GM18520 (cell line): ENCODE measurements at regions not wholly inside any gene's neighbourhood (a gene's known extent, or its start where the extent isn't known, plus 50 kb on each side); places are given as distances from the start of the nearest gene placed in this dataset.

Experiments
- ATAC-seq: cut with Tn5 transposase; IDR thresholded peaks from one replicate; pipeline ENCODE4 v1.9.1; 2021; ENCODE audit not compliant: unreplicated experiment

- ATAC-seq = no peak
Measured at GRCh38 chr5:167752936-167753335, 538.5 kb upstream of the WWC1 start.

- no peak for ATAC-seq
Measured at GRCh38 chr5:167753725-167754490, 537.5 kb upstream of the WWC1 start.

GRCh38 chr5:167754501-167755021 is 536.9 kb upstream of the WWC1 start:
- no peak for ATAC-seq

GRCh38 chr5:167755420-167755819 is 536.0 kb upstream of the WWC1 start:
- no peak for ATAC-seq

GRCh38 chr5:167759057-167759821 is 532.2 kb upstream of the WWC1 start:
- ATAC-seq = no peak

- no peak for ATAC-seq
Measured at GRCh38 chr5:167763772-167764171, 527.7 kb upstream of the WWC1 start.

GRCh38 chr5:167764641-167765289 is 526.7 kb upstream of the WWC1 start:
- no peak for ATAC-seq

GRCh38 chr5:167765352-167765751 is 526.1 kb upstream of the WWC1 start:
- ATAC-seq = no peak

GRCh38 chr5:167766957-167767356 is 524.5 kb upstream of the WWC1 start:
- no peak for ATAC-seq

GRCh38 chr5:167767795-167768194 is 523.6 kb upstream of the WWC1 start:
- ATAC-seq = no peak

GRCh38 chr5:167769846-167770413 is 521.5 kb upstream of the WWC1 start:
- no peak for ATAC-seq

- ATAC-seq = no peak
Measured at GRCh38 chr5:167770461-167770860, 521.0 kb upstream of the WWC1 start.

GRCh38 chr5:167771571-167771970 is 519.9 kb upstream of the WWC1 start:
- ATAC-seq = no peak

- ATAC-seq = no peak
Measured at GRCh38 chr5:167773668-167774301, 517.7 kb upstream of the WWC1 start.

- ATAC-seq = no peak
Measured at GRCh38 chr5:167777746-167778145, 513.7 kb upstream of the WWC1 start.

- no peak for ATAC-seq
Measured at GRCh38 chr5:167778228-167778627, 513.2 kb upstream of the WWC1 start.

GRCh38 chr5:167779644-167780043 is 511.8 kb upstream of the WWC1 start:
- no peak for ATAC-seq

GRCh38 chr5:167780177-167780576 is 511.3 kb upstream of the WWC1 start:
- no peak for ATAC-seq

- ATAC-seq = no peak
Measured at GRCh38 chr5:167783145-167783817, 508.2 kb upstream of the WWC1 start.

- no peak for ATAC-seq
Measured at GRCh38 chr5:167785106-167785505, 506.3 kb upstream of the WWC1 start.
